NCI-H460 (cell line): ENCODE measurements at regions not wholly inside any gene's neighbourhood (a gene's known extent, or its start where the extent isn't known, plus 50 kb on each side); places are given as distances from the start of the nearest gene placed in this dataset.
"Not testable (repeated sequence)": the region's sequence is repeated elsewhere in the genome, so short reads cannot be mapped to it uniquely, and the experiment has no call there.

Source experiments
- DNase-seq: peaks from one replicate; pipeline ENCODE4 v3.0.0-alpha.2; 2016; ENCODE audit warnings: low read depth; ENCODE audit errors: extremely low read depth

DNA sequence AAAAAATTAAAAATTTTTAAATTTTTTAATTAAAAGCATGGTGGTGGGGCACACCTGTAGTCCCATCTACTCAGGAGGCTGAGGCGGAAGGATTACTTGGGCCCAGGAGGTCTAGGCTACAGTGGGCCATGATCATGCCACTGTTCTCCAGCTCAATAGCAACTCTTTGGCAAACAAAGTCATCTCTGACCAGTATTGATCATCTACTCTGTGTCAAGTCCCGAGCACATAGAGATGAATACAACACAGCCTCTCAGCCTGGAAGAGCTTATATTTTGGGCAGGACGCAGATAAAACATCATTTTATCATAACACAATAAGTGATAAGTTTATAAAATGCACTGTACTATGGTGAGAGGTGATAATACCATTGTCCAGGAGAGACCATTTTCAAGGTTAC, 281.6 kb upstream of the GADL1 start:
- no peak for DNase-seq

DNA sequence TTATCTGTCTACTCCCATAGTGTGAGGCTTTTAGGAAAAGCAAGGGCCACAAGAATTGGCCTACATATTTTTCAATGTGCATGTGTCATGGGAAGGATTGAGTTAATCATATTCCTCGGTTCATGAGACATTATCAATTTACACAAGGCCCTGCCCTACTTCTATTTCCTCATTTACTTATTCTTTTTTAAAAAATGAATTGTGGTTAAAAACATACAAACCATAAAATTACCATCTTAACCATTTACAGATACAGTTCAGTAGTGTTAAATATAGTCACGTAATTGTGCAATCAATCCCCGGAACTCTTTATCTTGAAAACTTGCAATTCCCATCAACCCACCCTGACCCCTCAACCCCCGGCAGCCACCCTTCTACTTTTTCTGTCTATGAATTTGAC, 284.0 kb upstream of the GADL1 start:
- no peak for DNase-seq

DNA sequence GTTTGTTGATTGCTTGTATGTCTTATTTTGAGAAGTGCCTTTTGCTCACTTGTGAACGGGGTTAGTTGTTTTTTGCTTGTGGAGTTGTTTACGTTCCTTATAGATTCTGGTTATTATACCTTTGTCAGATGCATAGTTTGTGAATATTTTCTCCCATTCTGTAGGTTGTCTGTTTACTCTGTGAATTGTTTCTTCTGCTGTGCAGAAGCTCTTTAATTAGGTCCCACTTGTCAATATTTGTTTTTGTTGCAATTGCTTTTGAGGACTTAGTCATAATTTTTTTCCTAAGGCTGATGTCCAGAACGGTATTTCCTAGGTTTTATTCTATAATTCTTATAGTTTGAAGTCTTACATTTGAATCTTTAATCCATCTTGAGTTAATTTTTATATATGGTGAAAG, 285.3 kb upstream of the GADL1 start:
- no peak for DNase-seq

DNA sequence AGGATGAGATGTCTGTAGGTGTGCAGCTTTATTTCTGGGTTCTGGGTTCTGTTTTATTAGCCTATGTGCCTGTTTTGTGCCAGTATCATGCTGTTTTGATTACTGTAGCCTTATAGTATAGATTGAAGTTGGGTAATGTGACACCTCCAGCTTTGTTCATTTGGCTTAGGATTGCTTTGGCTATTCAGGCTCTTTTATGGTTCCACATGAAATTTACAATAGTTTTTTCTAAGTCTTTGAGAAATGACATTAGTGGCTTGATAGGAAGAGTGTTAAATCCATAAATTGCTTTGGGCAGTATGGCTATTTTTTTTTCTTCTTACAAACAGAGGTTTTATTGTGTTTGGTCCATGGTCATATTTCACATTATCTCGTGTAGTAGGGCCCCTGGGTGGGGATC, 285.8 kb upstream of the GADL1 start:
- no peak for DNase-seq

DNA sequence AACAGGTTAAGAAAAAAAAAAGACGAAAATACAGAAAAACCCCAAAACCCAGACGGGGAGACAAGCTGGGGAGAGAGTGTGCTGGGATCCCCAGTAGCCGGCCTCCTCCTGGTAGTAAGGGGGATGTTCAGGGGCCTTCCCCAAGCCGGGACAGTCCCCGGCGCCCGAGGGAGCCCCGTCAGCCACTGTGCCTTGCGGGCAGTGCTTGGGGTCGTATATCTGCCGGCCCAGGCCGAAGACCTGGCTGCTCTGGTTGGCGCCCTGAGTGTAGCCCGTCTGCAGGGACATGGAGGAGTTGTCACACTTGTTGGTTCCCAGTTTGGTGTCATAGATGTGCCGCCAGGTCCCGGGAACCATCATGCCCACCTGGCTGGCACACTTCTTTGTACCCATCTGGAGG, 287.2 kb upstream of the GADL1 start:
- no peak for DNase-seq

DNA sequence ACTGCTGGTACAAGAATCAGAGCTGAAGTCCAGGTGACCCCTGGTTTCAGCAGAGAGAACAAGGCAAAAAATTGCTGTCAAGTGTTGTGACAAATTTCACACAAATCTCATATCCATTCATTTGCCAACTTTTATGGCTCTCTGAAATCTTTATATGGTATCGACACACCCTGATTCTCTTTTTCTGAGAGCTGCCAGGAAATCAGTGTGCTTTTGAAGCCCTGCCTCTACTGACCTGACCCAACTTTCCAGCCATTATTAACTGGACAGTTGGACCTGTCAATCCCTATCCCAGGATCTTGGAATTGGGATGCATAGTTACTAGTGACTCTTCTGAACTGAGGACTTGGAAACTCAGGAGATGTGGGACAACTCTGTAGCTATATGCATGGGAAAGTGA, 288.2 kb upstream of the GADL1 start:
- no peak for DNase-seq

DNA sequence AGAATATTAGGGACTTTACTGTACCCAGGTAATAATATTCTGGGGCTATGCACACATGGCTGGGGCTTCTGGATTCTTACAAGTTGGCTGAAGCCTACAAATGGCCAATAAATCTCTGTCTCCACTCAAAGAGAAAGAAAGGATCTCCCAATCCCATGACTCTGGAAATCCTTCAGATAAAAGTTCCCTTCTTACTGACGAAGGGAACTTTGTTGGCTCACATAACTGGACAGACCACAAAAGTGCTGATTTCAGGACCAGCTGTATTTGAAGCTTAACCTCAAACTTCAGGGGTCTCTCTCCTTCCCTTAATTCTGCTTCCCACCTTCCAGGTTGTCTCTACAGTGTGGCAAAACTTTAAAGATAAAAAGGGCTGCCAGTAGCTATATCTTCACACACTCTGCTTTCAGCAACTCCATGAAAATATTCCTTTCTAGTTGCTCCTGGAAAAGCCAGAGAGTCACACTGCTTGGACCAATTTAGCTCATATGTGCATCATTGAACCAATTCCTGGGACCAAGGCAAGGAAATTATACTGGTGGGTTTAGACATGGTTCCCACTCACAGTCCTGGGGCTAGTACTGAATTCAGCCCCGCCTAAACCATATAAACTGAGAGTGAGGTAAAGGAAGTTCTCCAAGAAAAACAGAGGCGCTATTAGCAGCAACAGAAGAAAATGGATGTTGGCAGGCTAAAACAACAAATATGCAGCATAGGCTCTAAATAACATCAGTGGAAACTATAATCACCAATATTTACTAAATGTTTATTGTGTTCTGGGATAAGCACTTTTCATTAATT, 290.0 kb upstream of the GADL1 start:
- DNase-seq, result no peak

DNA sequence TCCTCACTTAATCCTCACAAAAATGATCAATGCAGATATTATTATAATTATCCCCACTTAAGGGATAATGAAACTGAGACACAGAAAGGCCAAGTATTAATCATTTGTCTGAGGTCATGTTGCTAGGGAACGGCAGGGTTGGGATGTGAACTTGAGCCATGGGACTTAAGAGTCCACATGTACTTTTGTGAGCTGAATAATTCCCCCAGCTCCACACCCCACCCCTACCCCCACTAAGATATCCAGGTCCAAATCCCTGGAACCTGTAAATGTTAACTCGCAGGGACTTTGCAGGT, 290.5 kb upstream of the GADL1 start:
- DNase-seq, result no peak

DNA sequence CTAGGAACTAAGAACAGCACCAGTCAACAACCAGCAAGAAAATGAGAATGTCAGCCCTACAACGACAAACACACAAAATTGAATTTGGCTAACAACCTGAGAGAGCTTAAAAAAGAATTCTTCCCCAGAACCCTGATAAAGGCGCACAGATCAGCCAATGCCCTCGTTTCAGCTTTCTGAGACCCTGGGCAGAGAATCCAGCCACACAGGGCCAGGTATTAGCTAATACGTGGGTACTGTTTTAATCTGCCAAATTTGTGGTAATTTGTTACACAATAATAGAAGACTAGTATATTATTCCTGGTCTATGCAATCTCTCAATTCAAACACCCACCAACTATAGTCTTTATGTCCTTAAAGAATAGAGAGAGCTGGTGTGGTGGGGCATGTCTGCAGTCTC, 291.6 kb upstream of the GADL1 start:
- no peak for DNase-seq

DNA sequence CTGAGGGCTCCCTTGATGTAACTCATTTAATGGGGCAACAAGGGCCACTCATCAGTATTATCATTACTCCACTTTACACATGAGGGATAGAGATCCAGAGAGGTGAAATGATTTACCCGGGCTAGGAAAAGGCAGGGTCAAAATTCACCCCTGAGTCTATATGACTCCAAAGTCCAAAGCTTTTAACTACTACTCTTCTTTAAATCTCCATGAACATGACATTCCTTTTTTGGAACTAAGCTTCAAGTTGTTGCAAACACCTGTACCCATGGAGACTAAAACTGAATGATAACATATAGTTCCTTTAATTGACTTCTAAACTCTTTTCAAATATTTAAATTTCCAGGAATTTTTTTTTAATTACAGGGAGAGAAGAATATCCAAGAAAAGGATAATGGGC, 292.9 kb upstream of the GADL1 start:
- no peak for DNase-seq

DNA sequence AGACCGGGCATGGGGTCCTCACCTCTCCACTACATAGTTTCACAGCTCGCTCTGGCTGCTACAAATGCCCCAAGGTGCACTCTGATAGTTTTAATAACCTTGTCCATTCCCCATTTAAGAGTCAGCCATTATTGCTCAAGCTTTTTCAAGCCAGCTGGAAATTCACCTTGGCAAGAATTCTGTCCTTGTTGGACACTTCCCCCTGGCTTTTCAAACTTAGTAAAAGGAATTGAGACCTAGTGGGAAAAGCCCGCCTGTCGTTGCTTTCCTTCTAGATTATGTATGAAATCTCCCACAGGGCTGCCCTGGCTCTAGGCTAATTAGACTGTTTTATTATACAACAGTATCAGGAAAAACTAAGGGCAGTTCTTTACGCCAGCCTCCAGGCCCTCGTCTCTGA, 293.7 kb upstream of the GADL1 start:
- DNase-seq, result no peak

DNA sequence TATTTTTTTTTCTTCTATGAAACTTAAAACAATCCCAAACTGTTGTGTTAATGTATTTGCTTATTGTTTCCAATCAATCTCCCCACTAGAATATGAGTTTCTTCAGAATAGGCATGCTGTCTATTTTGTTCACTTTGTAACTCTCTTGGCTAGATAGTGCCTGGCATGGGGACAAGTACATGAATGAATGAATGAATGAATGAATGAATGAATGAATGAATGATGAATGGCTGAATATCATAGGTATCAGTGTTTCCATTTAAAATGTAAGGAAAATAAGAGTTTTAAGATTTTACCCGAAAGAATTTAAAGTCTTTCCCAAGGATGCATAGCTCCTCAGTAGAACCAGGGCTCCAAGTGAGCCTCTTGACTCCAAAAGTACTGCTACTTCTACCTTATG, 294.9 kb upstream of the GADL1 start:
- no peak for DNase-seq

DNA sequence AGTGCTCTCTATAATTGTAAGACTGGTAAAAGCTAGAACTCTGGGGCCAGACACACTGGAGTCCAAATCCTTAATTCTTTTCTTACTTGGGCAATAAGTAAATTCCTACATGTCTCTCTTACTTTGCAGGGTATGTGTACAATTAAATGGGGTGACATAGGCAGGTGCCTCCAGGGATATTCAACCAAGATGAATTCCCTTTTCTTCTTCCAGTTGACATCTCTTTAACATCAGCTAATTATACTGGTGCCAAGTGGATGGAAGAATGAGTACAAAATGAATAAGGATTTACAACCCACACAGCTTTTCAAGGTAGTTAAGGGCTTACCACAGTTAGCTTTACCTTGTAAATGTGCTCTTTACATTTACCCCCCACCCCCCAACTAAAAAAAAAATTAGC, 295.5 kb upstream of the GADL1 start:
- DNase-seq, result no peak

DNA sequence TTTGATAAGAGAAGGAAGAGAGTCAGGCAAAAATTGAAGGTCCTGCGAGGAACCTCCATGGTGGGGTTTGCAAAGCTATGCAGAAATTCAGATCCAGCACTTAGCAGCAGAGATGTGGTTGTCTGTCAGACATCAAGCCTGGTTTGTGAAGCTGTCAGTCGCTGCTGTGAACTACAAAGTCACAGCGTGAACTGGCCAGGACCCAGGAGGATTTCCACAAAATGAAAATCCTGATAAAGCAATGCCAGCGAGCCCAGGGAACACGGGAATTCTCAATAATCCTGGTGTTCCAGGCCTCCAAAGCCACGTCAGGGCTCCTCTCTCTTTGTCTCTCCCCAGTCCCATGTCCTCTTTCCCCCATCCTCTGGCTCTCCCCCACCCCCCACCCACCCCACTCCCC, 296.9 kb upstream of the GADL1 start:
- no peak for DNase-seq

DNA sequence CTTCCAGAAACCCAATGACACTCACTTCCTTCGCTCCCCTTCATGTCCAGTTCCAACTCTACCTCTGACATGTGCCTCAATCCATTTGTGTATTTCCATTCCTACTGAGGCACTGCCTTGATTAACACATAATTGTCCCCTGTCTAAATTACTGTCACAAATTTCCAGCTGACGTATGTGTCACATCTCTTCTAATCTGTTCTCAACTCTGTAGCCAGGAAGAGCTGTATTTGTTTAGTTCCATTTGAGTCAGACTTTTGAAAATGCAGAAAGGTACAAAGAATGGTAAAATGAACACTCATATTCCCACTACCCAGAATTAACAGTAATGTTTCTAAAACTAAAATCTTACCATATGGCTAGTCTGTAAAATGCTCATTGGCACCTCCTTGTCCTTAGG, 299.0 kb upstream of the GADL1 start:
- no peak for DNase-seq

DNA sequence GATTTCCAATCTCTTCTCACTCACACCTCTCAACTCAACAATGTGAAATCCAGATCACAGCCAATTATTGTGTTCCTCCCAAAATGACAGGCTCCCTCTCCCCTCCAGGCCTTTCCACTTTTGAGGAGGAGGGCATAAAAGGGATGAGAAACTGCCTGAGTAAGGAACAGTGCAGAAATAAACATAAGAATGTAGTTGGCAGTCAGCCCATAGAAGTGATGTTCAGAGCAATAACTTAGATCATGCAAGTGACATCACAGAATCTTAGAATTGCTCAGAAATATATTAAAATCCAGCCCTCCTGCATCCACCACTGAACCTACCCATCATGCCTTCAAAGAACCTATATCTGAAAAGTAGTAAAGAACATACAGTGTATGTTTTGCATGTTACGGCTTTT, 299.4 kb upstream of the GADL1 start:
- no peak for DNase-seq

DNA sequence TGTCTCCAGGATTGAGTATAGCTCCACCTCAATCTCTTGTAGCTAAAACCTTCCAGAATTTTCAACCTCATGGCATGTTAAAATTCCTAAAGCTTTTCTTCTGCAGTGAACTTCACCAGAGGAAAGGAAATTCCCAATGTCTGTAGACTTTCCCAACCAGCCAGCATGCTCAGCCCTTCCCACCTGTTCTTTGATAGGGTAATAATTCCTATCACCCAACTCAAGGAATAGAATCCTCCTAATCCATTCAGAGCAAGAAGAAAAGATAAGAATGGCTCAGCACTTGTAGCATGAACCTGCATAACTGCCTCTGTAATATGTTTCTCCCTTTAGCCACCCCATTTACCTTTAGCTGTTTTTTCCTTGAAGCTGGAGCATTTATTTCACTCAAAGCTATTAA, 301.8 kb upstream of the GADL1 start:
- no peak for DNase-seq

DNA sequence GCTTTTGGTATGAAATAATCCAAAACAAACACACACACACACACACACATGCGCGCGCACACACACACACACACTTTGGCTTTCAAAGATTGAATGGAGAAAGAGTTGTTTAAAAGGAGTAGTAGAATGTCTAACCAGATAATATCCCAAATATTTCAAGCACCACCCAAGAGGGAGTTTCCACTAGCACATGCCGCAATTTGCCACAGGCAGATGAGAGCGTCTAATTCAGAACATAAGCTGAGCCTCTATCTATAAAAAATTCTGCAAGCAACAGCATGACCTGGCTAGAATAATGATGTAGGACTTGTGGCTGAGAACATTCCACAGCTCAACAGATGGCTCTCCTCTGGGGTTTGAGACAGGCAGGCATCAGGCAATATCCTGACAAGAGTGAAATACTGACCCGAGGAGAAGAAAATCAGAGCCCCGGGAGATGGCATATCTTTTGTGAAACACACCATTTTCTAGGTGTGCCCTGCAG, 302.5 kb upstream of the GADL1 start:
- no peak for DNase-seq

DNA sequence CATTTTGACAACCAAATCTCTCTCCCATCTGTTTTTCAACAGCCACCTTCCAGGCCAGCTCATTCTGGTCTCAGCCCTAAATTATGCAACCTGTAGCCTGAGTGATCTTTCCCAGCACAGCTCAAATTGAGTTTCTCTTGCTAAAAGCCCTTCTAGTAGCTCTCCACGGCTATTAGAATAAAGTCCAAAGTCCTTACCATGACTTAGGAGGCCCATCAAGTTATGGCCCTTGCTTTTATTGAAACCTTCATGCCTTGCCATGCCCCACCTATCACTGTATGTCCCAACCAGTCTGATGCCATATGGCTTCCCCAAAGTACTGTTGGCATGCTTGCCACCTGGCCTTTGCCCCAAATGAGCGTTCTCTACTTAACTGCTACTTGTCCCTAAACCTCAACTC, 303.5 kb upstream of the GADL1 start:
- no peak for DNase-seq

DNA sequence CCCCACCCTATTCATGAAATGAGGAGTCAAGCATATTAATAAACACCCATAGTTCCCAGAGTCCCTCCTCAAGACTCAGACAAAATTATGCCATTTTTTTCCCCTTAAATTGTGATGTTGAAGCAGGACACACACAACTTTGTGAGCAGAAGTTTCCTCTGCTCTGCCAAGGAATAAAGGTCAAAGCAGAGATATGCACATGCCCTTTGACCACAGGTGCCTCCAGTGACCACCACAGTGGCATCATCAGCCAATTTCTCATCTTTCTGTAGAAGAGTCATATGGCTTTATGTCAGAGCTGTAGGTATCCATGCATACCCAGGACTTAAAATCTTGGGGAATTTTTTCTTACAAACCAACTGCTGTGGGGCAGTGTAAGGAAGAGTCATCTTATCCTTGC, 304.4 kb upstream of the GADL1 start:
- DNase-seq, result no peak

DNA sequence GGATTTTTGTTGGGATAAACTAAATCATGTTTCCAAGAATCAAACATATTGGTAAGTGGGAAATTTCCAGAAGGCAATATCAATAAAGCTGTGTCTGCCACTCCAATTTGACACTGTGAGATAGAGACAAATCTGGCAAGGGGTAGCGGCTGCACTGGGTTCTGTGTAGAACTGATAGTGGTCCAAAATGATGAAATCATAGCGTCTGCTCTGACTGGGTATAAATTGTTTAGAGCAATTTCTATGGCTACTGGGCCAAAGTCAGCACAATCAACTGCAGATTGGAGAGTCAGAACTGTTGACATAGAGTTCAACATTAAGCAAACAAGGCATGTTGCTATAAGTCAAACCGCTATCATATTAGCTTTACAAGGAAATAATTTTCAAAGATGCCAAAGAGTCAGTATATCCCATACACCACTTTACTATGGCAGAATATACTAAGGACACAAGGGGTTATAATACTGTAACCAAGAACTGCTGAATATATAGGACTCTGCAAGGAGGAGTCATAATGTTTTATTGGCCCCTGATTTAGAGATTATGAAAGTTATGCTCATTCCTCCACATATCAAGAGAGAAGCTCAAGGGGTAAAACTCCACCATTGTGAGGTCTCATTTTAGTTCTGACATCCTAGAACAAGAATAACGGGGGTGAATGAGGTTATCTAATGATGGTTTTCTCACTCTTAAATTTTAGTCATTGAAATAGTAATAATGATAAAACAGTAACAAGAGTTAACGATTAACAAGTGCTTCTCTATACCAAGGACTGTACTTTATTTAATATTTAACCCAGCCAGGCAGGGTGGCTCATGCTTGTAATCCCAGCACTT, 309.7 kb upstream of the GADL1 start:
- DNase-seq, result no peak

DNA sequence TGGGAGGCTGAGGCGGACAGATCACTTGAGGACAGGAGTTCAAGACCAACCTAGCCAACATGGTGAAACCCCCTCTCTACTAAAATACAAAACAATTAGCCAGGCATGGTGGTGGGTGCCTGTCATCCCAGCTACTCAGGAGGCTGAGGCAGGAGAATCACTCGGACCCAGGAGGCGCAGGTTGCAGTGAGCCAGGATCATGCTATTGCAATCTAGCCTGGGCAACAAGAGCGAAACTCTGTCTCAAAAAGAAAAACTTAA, 310.3 kb upstream of the GADL1 start:
- not testable (repeated sequence) for DNase-seq
